SK-N-SH treated with all-trans-retinoic acid at 6 μM for 48 hours (cell line): ENCODE measurements at regions not wholly inside any gene's neighbourhood (a gene's known extent, or its start where the extent isn't known, plus 50 kb on each side); places are given as distances from the start of the nearest gene placed in this dataset.
A peak's percentile ranks its signal among the peaks of the same experiment; 100 is the strongest.

Experiments used
- ATAC-seq: fragments of 200-7000 bp; cut with Tn5 transposase; 3 replicates; pipeline ENCODE4 v1.9.1; 2020; ENCODE audit warnings: mild to moderate bottlenecking, moderate library complexity
- ARNTL ChIP-seq: fragments of 450-650 bp; formaldehyde crosslinking; IDR thresholded peaks from 2 replicates; pipeline ENCODE4 v1.5.0; 2020; ENCODE audit warnings: low read depth, mild to moderate bottlenecking, moderate library complexity, borderline replicate concordance
- BACH2 ChIP-seq: fragments of 250-450 bp; sonication (Bioruptor Pico); IDR thresholded peaks from 2 replicates; pipeline ENCODE4 v1.9.0; 2021; ENCODE audit warnings: mild to moderate bottlenecking, borderline replicate concordance
- CREB5 ChIP-seq: fragments of 250-450 bp; sonication (Bioruptor Pico); IDR thresholded peaks from 2 replicates; pipeline ENCODE4 v1.5.1; 2020; ENCODE audit warnings: low read depth, mild to moderate bottlenecking, moderate library complexity
- CSRNP3 ChIP-seq: fragments of 250-450 bp; sonication (Bioruptor Pico); IDR thresholded peaks from 2 replicates; pipeline ENCODE4 v1.5.1; 2021; ENCODE audit warnings: mild to moderate bottlenecking, moderate library complexity
- ESRRG ChIP-seq: fragments of 250-450 bp; sonication (Bioruptor Pico); IDR thresholded peaks from 2 replicates; pipeline ENCODE4 v1.6.1; 2021; ENCODE audit warnings: mild to moderate bottlenecking
- GLIS3 ChIP-seq: fragments of 250-450 bp; sonication (Bioruptor Pico); IDR thresholded peaks from 2 replicates; pipeline ENCODE4 v1.5.0; 2020; ENCODE audit warnings: mild to moderate bottlenecking, moderate library complexity
- ISL1 ChIP-seq: fragments of 250-450 bp; sonication (Bioruptor Pico); IDR thresholded peaks from 2 replicates; pipeline ENCODE4 v2.1.2; 2022; ENCODE audit warnings: mild to moderate bottlenecking, moderate library complexity
- OSR1 ChIP-seq: fragments of 250-450 bp; sonication (Bioruptor Pico); IDR thresholded peaks from 2 replicates; pipeline ENCODE4 v1.8.0; 2022; ENCODE audit warnings: moderate library complexity, mild to moderate bottlenecking, inconsistent platforms
- PATZ1 ChIP-seq: fragments of 250-450 bp; sonication (Bioruptor Pico); IDR thresholded peaks from 2 replicates; pipeline ENCODE4 v1.8.0; 2020; ENCODE audit warnings: mild to moderate bottlenecking, moderate library complexity, borderline replicate concordance
- POU6F1 ChIP-seq: fragments of 250-450 bp; sonication (Bioruptor Pico); IDR thresholded peaks from 2 replicates; pipeline ENCODE4 v1.8.0; 2021; ENCODE audit warnings: low read depth, mild to moderate bottlenecking, moderate library complexity, borderline replicate concordance
- PPARA ChIP-seq: fragments of 250-450 bp; sonication (Bioruptor Pico); IDR thresholded peaks from 2 replicates; pipeline ENCODE4 v1.5.0; 2020; ENCODE audit warnings: mild to moderate bottlenecking, borderline replicate concordance
- RARB ChIP-seq: fragments of 250-450 bp; sonication (Bioruptor Pico); IDR thresholded peaks from 2 replicates; pipeline ENCODE4 v1.8.0; 2021; ENCODE audit warnings: mild to moderate bottlenecking, moderate library complexity
- SNAI2 ChIP-seq: fragments of 250-450 bp; sonication (Bioruptor Pico); IDR thresholded peaks from 2 replicates; pipeline ENCODE4 v1.5.0; 2020; ENCODE audit warnings: mild to moderate bottlenecking, moderate library complexity
- TOX ChIP-seq: fragments of 250-450 bp; sonication (Bioruptor Pico); IDR thresholded peaks from 2 replicates; pipeline ENCODE4 v1.8.0; 2021; ENCODE audit warnings: mild to moderate bottlenecking, moderate library complexity, borderline replicate concordance
- TSHZ2 ChIP-seq: fragments of 250-450 bp; sonication (Bioruptor Pico); IDR thresholded peaks from 2 replicates; pipeline ENCODE4 v1.5.0; 2020; ENCODE audit warnings: mild to moderate bottlenecking, moderate library complexity
- ZC3H10 ChIP-seq: fragments of 250-450 bp; sonication (Bioruptor Pico); IDR thresholded peaks from 2 replicates; pipeline ENCODE4 v1.5.1; 2021; ENCODE audit warnings: mild to moderate bottlenecking, moderate library complexity
- ZFP3 ChIP-seq: fragments of 250-450 bp; sonication (Bioruptor Pico); IDR thresholded peaks from 2 replicates; pipeline ENCODE4 v1.5.0; 2020; ENCODE audit warnings: mild to moderate bottlenecking, moderate library complexity
- ZNF70 ChIP-seq: fragments of 450-650 bp; formaldehyde crosslinking; IDR thresholded peaks from 2 replicates; pipeline ENCODE4 v1.5.0; 2020; ENCODE audit warnings: mild to moderate bottlenecking, moderate library complexity
- ZNF8 ChIP-seq: fragments of 450-650 bp; formaldehyde crosslinking; IDR thresholded peaks from 2 replicates; pipeline ENCODE4 v1.5.0; 2020; ENCODE audit warnings: mild to moderate bottlenecking, moderate library complexity

- ATAC-seq = no peak
These were observed 253.0 kb downstream of the PTTG2 start for GRCh38 chr4:38213083-38213805.

GRCh38 chr4:38222892-38223291 is 262.7 kb downstream of the PTTG2 start:
- no peak for ATAC-seq
- TF ChIP-seq ZNF70 (CRISPR knock-in tag) (no peak), ZC3H10 (CRISPR knock-in tag) (no peak), ZNF8 (CRISPR knock-in tag) (no peak), ARNTL (CRISPR knock-in tag) (no peak), ISL1 (CRISPR knock-in tag) (no peak), TOX (CRISPR knock-in tag) (no peak), OSR1 (CRISPR knock-in tag) (no peak), SNAI2 (CRISPR knock-in tag) (no peak)

More at GRCh38 chr4:38213083-38213805, 253.0 kb downstream of the PTTG2 start:
- TF ChIP-seq RARB (CRISPR knock-in tag) = no peak
- TF ChIP-seq, all 23 proteins: peak for 0

- TF ChIP-seq BACH2 (CRISPR knock-in tag) (no peak), ISL1 (CRISPR knock-in tag) (peak; percentile 25; the same call in 1 of the 2 replicates)
- TF ChIP-seq, all 23 proteins: peak for 1
- no peak; the same call in 1 of the 3 replicates for ATAC-seq
These were observed 263.1 kb downstream of the PTTG2 start for GRCh38 chr4:38223306-38223705.

GRCh38 chr4:38223782-38224236 is 263.6 kb downstream of the PTTG2 start:
- TF ChIP-seq RARB (CRISPR knock-in tag) (no peak), ZNF70 (CRISPR knock-in tag) (no peak), ARNTL (CRISPR knock-in tag) (no peak), TSHZ2 (no peak), ESRRG (CRISPR knock-in tag) (no peak), CSRNP3 (CRISPR knock-in tag) (no peak), BACH2 (CRISPR knock-in tag) (no peak), CREB5 (CRISPR knock-in tag) (no peak), OSR1 (CRISPR knock-in tag) (no peak), ZFP3 (no peak)

GRCh38 chr4:38224850-38225249 is 264.7 kb downstream of the PTTG2 start:
- no peak for ATAC-seq
- TF ChIP-seq GLIS3 (CRISPR knock-in tag) (no peak), POU6F1 (CRISPR knock-in tag) (no peak), PATZ1 (CRISPR knock-in tag) (no peak), PPARA (CRISPR knock-in tag) (no peak), ZNF8 (CRISPR knock-in tag) (no peak)

More at GRCh38 chr4:38223782-38224236, 263.6 kb downstream of the PTTG2 start:
- no peak for ATAC-seq
